OCI-LY1 (cell line): ENCODE measurements at regions not wholly inside any gene's neighbourhood (a gene's known extent, or its start where the extent isn't known, plus 50 kb on each side); places are given as distances from the start of the nearest gene placed in this dataset.

Experiments used
- CTCF ChIP-seq: fragments of 200-600 bp; sonication (generic), shearing (Covaris generic); IDR thresholded peaks from 2 replicates; pipeline ENCODE4 v1.5.1; 2017; ENCODE audit warnings: mild to moderate bottlenecking, antibody characterized with exemption, low read length, moderate library complexity, mixed read lengths
- EZH2 ChIP-seq: fragments of 200-600 bp; sonication (generic), shearing (Covaris generic); IDR thresholded peaks from 2 replicates; pipeline ENCODE4 v1.8.0; 2017; ENCODE audit warnings: borderline replicate concordance, mixed run types, mild to moderate bottlenecking, antibody characterized with exemption, low read length, moderate library complexity, mixed read lengths

- TF ChIP-seq CTCF: no peak
- TF ChIP-seq EZH2: no peak
These were observed 195.6 kb downstream of the ZNF621 start for GRCh38 chr3:40720341-40720740.
